Left renal cortex interstitium (tissue), 4 donors: ENCODE measurements at regions not wholly inside any gene's neighbourhood (a gene's known extent, or its start where the extent isn't known, plus 50 kb on each side); places are given as distances from the start of the nearest gene placed in this dataset.
"Not testable (repeated sequence)": the region's sequence is repeated elsewhere in the genome, so short reads cannot be mapped to it uniquely, and the experiment has no call there.

ENCODE experiments used
- DNase-seq, 4 donors: peaks; one replicate each; pipeline ENCODE4 v3.0.0-alpha.2; 2013; ENCODE audit warnings: low read depth in 4 of 4, low spot score in 2 of 4, missing footprints in 1 of 4

DNA sequence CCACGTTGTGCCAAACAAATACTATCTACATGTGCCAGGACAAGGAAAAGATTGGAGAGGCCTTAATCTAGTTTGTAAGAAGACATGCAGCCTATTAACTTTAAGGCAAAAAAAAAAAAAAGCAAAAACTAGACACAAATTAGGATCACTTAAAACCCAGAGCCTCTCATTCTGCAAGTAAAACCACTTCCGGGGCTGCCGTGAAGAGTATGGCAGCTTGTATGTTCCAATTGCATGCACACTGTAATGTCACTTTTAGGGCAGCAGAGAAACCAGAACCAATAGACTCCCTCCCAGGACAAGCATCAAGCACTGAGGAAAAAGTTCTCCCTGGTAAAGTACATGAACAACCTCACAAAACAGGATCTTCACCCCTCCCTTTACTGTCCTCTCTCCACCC, 70.6 kb downstream of the RSL24D1 start:
- DNase-seq = no peak

DNA sequence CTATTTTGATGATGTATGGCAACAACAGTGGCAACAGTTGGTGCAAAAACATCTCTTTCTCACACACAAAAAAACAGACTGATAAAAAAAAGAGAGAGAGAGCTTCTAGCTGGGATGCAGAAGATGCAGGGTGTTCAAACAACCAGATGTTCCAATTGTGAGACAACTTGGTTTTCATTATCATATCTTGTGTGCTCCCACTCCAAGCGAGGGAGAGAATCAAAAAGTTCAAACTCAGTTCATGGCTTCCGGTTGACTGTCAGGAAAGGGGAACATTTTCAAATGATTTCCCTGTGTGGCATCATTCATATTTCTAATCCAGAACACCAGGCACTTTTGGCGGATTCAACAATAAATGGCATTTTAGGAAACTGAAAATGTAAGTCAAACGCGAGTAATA, 72.1 kb downstream of the RSL24D1 start:
- no peak for DNase-seq

DNA sequence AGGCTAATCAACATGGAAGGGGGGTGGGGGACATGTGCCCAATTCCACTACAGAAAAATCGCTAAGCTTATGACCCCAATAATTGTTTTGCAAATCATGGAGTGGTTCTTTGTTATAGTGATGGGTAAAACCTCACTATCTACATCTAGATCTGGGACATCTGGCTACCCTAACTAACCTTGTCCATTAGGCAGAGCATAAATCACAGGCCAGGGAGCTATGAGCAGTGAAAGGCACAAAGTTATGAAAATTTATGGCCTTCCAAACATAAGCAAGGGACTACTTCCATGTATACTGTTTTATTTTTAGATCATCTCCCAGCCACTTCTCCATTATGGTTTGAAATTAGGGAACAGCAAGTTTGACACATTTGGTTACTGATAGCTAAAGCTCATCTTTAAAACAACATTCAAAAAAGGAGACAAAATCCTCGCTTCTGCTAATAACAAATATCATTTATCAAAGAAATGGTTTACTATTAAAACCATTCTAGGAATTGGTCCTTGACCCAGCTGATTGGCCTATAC, 78.3 kb downstream of the RSL24D1 start:
- no peak for DNase-seq

DNA sequence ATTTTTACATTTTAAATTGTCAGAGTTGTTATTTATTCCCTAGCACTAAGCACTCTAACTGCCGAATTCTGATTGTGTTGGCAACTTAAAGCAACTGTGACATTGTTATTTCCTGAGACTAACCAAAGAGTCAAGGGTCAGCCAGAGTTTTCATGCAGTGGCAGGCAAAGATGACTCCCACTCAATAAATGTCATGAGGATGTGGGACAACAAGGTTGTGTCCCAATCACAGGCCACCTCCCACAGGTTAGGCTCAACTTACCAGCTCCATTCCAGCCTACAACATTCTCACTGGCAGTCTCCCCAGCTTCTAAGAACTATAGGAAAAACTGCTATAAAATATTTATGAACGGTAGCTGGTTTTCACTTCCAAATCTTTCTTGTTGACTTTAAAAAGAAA, 80.1 kb downstream of the RSL24D1 start:
- no peak for DNase-seq

DNA sequence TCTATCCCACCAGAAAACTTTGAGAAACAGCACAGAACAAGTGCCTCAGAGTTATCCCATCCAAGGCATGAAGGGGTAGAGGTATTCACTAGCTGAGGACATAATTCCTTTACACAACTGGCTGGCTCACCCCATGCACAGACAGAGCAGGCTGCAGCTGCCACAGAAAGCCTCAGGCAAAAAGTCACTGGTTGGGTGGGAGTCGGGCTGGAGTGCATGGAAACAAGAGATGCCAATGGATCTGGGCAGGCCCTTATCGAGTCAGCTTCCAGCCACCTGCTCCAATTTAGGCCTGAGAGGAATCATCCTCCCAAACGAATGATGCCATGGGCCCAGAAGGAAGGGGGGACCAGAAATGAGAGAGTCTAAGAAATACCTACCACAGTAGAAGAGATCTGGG, 83.0 kb downstream of the RSL24D1 start:
- no peak for DNase-seq

DNA sequence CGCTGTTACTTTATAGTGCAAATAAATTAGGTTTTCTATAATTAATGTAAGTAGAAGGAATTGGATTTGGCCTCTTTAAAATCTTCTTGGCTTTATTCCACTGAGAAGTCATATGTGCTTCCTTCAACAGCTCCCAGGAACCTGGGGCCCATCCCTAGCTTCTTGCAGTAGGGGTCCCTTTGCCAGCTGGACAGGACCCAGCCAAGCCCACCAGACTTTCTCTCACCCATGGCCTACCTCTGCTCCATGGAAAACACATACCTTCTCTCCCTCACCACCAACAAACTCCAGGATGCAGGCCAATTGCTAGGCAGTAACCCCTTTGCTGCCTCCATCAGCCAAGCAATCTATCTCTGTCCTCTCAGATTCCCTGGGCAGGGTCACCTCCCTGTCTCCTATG, 84.0 kb downstream of the RSL24D1 start:
- DNase-seq = no peak

DNA sequence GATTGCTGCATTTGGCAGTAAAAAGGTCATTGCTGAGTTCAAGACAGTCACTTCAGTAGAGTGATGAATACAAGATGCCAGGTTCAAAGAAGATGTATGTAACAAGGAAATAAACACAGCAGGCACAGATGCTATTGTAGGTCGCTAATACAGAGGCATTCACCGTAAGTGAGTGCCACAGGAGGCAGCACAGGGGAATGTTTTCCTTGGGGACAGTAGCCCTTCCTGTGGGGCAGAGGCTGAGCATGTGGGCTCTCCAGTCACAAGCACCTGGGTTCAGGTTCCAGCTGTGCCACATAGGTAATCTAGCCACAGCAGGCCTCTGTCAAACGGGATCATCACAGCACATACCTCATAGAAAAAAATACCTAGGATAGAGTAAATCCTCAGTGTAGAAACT, 86.3 kb downstream of the RSL24D1 start:
- DNase-seq = no peak

DNA sequence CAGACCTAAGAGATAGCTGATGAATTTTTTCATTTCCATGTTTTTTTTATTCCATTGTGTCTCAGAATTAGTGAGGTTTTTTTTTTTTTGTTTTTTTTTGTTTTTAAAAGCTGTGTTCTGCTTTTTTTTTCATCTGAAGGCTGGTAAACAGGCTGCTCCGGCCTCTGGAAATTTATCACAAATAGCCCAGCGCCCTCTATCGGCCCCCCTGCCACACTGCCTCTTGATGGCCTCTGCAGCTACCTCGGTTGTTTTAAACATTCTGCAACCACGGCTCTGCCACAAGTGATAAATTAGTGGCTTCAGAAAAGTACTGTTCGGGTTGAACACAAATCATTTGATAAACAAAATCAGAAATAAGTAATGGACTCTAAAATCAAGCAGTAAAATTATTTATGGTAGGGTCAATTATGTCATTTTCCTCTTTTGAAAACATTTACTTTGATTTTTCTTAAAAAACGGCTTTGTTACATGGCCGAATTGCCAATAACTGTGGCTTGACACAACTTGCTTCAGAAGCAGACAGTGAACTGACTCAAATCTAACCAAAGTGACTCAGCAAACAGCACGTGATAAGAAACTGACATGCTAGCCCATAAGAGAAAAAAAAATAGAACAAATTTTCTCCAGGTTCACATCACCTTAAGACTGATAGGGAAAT, 87.8 kb downstream of the RSL24D1 start:
- DNase-seq = peak in 3 of 4 donors; percentile 28 to 56 (median 38)

DNA sequence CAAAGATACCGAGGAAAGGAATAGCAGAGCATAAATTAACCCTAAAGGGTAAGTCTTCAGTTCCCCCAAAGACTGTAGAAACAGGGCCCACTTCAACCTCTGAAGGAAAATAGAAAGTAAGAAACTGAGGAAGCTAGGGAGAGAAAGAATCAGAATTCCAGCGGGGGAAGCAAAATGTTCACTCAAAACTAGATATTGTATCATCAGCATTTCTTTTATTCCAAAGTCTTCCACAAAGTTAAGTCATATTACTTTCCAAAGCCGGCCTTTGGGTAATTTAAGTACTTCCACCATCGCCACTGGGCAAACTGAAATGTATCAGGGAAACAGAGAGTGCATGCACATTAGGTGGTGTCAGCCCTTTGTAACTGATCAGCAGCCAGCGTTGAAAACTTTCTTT, 88.3 kb downstream of the RSL24D1 start:
- no peak for DNase-seq

DNA sequence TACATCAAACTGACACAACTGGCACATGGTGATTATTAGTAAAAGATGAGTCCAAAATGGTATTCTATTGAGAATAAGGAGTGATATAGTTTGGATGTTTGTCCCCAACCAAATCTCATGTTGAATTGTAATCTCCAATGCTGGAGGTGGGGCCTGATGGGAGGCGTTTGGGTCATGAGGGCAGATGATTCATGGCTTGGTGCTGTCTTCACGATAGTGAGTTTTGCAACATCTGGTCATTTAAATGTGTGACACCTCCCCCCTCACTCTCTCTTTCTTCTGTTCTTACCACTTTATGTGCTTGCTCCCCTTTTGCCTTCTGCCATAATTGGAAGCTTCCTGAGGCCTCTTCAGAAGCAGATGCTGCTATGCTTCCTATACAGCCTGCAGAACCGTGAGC, 90.6 kb downstream of the RSL24D1 start:
- no peak for DNase-seq

DNA sequence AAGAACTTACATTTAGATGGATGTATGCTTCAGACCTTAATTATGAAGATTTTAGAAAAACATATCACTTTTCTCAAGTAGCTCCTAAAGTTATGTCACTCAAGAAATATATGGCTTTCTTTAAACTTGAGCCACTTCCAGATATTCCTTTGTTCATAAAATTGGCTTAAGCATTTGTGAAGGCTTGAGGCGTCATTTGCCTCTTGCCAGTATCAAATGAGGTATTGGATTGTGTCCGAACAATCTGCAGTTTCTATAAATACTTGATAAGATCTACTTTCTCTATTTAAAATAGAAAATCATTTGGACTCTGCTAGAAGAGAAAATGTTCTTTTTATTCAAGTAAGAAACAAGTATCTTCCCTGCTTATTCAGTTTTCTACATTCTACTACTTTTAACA, 102.6 kb downstream of the RSL24D1 start:
- DNase-seq = no peak

DNA sequence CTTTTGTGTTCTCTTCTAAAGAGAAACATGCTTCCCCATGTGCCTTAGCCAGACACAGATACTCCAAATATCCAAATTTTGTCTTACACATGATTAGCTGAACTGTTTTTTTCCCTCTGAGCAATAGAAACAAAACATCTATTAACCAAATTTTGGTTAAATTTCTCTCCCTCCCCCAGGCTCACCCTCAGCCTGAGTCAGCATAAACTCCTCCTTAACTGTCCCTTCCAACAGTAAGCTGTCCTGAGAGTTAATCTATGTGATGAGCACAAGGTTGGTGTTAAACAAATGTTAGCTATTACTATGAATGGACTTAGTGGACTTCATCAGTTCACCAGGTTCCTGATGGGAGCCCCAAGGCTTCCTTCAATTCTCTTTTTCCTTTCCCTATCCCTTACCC, 108.5 kb downstream of the RSL24D1 start:
- DNase-seq = no peak

DNA sequence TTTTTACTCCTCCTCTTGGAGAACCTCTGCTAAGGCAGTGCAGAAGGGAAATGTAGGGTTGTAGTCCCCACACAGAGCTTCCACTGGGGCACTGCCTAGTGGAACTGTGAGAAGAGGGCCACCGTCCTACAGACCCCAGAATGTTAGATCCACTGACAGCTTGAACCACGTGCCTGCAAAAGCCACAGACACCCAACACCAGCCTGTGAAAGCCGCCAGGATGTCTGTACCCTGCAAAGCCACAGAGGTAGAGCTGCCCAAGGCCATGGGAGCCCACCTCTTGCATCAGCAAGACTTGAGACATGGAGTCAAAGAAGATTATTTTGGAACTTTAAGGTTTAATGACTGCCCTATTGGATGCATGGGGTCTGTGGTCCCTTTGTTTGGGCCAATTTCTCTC, 112.1 kb downstream of the RSL24D1 start:
- DNase-seq = no peak

DNA sequence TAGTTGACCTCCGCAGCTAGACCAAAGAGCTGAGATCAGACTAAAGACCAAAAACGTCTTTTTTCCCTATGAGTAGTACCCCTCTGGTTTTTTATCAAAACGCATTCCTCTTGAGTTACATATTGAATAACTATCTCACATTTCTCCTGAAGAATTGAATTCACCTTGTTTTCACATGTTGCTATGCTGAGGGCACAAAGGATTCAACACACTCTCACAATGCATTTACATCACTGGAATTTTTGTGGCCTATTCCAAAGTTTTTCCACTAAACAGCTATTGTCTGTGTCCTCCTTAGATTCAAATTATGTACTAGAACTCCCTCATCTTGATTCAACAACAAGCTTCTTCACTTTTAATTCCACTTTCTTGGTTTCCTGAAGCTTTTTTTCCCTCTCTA, 112.5 kb downstream of the RSL24D1 start:
- no peak for DNase-seq

DNA sequence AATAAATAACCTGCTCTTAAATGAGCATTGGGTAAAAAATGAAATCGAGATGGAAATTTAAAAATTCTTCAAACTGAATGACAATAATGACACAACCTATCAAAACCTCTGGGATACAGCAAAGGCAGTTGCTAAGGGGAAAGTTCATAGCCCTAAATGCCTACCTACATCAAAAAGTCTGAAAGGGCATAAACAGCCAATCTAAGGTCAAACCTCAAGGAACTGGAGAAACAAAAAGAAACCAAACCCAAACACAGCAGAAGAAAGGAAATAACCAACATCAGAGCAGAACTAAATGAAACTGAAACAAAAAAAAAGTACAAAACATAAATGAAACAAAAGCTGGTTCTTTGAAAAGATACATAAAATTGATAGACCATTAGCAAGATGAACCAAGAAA, 119.7 kb downstream of the RSL24D1 start:
- not testable (repeated sequence) for DNase-seq

DNA sequence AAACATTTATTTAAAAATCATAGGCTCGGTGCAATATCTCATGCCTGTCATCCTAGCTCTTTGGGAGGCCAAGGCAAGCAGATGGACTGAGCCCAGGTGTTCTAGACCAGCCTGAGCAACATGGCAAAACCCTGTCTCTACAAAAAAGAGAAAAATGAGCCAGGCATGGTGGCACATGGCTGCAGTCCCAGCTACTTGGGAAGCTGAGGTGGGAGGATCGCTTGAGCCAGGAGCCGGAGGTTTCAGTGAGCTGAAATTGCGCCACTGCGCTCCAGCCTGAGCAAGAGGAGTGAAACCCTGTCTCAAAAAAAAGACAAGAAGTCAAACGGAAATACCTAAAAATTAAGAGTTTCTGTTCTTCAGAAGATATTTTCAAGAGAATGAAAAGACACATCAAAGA, 122.3 kb downstream of the RSL24D1 start:
- no peak for DNase-seq

DNA sequence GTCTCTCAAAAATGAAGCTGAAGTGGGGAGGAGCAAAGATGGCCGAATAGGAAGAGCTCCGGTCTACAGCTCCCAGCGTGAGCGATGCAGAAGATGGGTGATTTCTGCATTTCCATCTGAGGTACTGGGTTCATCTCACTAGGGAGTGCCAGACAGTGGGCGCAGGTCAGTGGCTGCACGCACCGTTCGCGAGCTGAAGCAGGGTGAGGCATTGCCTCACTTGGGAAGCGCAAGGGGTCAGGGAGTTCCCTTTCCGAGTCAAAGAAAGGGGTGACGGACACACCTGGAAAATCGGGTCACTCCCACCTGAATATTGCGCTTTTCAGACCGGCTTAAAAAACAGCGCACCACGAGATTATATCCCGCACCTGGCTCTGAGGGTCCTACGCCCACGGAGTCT, 132.8 kb downstream of the RSL24D1 start:
- not testable (repeated sequence) for DNase-seq

DNA sequence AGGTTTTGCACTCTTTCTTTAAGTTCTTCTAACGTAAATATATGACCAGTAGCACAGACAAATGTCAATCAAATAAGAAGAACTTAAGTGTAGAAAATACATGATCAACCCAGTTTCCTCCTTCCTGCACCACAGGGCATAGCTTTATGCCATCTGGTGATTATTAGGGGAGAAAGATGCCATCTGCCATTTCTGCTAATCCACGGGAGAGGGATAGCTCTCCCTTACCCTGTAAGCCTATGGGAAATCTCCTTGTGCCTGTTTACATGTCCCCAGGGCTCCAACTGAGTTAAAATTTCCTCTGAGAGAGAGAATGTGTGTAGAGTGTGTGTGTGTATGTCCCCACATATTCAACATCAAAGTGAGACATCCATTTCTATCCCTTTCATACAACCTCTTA, 135.9 kb downstream of the RSL24D1 start:
- no peak for DNase-seq

DNA sequence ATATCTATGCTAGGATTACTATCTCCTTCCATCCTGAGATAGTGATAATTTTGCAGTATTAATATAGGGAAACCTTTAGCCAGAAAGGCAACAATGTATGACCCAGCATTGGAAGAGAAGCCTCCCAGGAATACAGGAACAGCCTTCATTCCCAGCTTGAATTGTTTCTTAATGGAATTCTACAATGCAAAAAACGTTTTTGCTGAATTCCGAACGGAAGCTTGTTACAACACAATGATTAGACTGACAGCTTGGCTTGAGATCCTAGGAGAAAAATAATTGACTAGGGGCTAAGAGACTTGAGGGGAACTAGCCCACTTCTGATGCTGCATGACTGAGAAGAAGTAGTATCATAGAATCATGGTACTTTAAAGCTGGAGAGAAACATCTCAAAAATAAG, 140.2 kb downstream of the RSL24D1 start:
- no peak for DNase-seq

DNA sequence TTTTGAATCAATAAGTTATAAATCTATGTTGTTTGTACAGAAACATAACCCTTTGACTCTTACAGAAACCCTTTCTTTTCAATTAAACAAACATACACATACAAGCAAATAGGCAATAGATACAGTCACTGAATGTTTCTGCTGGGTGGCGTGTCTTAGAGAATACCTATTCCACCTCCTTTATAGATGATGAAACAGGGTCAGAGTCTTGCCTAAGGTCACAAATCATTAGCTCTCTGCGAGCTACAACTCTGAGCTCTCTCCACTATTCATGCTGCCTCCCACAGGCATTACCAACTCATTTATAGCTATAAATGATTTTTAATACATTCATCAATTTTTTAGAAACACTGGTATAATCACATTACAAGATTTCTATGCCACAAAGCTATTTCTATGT, 152.6 kb downstream of the RSL24D1 start:
- no peak for DNase-seq

DNA sequence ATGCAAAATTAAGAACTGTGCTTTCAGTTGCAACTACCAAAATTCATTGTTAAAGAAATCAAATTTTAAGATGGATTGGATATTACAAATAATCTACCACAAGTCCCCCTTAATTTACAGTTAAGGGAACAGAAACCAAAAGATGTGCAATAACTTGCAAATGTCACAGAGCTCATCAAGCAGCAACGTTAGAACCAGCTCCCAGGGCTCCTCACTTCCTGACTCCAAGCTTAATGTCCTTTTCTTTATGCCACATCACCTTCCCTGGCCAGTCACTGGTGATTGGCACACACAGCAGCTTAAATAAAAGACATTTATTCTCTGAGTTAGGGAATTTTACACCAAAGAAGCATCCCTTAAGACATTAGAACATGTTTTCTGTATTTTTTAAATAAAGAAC, 159.7 kb downstream of the RSL24D1 start:
- no peak for DNase-seq

DNA sequence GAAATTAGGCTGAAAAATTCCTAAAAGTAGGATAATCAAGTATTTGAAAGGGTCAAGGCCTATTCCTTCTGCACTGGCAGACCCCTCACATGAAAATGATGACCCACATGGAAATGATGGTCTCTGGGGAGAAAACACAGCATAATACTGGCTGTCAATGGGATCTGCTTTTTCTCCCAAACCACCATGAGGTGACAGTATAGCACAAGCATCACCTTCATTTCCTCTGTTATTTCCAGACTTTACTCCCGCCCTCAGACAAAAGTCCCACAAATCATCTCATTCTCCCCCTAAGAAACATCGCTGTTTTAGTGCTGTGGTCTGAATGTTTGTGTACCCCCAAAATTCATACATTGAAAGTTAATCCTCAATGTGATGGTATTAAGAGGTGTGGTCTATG, 161.0 kb downstream of the RSL24D1 start:
- DNase-seq = no peak

DNA sequence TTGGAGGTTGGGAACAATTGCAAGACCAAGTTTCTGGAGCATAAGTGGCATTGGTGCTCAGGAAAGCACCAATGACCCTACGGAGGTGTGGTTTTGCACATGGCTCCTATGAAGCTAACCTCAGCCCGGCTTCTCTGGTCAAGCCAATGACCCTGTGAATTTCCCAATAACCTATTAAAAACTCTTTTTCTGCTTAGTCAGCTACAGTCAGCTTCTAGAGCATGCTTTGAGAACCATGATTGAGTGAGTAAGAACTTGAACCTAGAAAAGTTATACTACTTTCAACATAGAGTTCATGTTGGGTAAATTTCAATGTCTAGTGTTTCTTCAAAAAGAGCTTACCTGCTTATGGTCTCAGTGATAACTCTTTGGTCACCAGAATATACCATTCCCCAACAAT, 163.2 kb downstream of the RSL24D1 start:
- no peak for DNase-seq
